ENCODE measurements at regions not wholly inside any gene's neighbourhood (a gene's known extent, or its start where the extent isn't known, plus 50 kb on each side); places are given as distances from the start of the nearest gene placed in this dataset.
A peak's percentile ranks its signal among the peaks of the same experiment; 100 is the strongest.

DNA sequence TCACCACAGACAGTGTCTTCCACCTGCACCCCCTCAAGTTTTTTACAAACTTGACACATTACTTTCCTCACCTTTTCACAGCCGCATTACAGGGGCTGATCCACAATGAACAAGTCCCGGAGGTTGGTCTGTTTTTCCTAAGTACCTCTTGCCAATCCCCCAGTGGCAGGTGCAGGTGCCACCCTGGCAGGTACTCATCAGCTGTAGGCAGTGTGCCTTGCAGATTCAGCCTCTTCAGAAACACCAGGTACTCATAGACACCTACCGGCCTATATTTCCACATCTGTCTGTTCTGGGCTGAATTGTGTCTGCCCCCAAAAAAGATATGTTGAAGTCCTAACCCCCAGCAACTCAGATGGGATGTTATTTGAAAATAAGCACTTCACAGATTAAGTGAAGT lies 81.4 kb upstream of the CNIH3 start:
- no peak for DNase-seq (ENCODE audit: low read depth)
- H3K4me3 ChIP-seq (ENCODE audit: low read depth, low read length): no peak overlapping the region
- TF ChIP-seq CTCF (IDR thresholded peaks at IDR 0.05; ENCODE audit: insufficient read depth, low read depth, low read length): no peak

- no peak for DNase-seq (ENCODE audit: low read depth)
- H3K4me3 ChIP-seq (ENCODE audit: low read depth, low read length): no peak overlapping the region
- no peak for TF ChIP-seq CTCF (IDR thresholded peaks at IDR 0.05; ENCODE audit: insufficient read depth, low read depth, low read length)
These were observed 80.5 kb upstream of the CNIH3 start for GRCh38 chr1:224535641-224536040.

GRCh38 chr1:224539971-224540370 lies 76.1 kb upstream of the CNIH3 start:
- DNase-seq (ENCODE audit: low read depth): peak; percentile 22
- TF ChIP-seq CTCF (IDR thresholded peaks at IDR 0.05; ENCODE audit: insufficient read depth, low read depth, low read length): no peak
- H3K4me3 ChIP-seq (ENCODE audit: low read depth, low read length): no peak overlapping the region

DNA sequence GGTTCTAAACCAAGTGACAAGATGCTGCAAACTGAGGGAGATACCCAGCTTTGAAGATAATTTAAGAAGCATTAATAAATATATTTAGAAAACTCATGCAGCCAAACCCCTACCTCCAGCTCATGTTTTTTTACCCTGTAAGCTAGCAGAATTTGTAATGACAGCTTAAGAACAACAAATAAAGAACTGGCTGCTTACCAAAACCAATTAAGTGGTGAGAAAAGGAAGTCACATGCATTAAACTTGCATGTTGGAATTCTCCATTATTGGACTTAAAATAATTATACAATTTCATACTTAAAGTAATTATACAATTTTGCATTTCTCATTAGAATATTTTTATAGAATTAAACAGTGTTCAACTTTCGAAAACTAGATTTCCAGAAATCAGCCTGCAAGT lies 75.6 kb upstream of the CNIH3 start:
- no peak for TF ChIP-seq CTCF (IDR thresholded peaks at IDR 0.05; ENCODE audit: insufficient read depth, low read depth, low read length)
- H3K4me3 ChIP-seq (ENCODE audit: low read depth, low read length): no peak overlapping the region
- DNase-seq (ENCODE audit: low read depth): peak; percentile 56

GRCh38 chr1:224541072-224541790 lies 74.9 kb upstream of the CNIH3 start:
- no peak for DNase-seq (ENCODE audit: low read depth)
- no peak for TF ChIP-seq CTCF (IDR thresholded peaks at IDR 0.05; ENCODE audit: insufficient read depth, low read depth, low read length)
- H3K4me3 ChIP-seq (ENCODE audit: low read depth, low read length): no peak overlapping the region

DNA sequence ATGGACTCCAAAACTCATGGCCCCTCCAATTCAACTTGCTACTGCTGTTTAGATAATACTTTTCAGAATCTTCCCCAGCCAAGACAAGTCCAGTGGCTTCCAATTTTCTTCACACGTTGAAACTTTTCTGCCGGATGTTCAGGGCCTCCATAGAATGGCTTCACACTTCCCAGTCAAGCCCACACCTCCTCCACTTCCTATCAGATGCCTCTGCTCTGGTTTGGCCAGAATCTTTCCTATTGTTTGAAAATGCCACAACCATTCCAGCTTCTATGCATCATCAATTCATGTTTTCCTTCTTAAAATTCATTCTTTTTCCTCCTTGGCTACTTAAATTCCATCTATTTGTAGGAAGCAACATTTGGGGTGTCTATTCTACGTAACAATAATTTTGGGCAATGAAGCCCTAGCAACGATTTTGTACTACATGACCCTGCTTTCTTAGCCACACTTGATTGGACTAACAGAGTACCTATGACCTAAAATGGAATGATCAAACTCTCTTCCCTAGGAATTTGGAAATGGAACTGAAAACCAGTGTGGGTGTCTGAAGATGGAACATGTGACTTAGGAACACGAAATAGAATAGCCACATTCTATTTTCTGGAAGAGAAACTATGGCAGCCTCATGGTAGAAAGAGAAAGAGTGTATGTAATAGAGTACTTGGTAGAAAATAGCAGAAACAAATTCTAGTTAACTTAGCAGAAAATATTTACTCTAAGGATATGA lies 74.1 kb upstream of the CNIH3 start:
- no peak for DNase-seq (ENCODE audit: low read depth)
- H3K4me3 ChIP-seq (ENCODE audit: low read depth, low read length): no peak overlapping the region
- TF ChIP-seq CTCF (IDR thresholded peaks at IDR 0.05; ENCODE audit: insufficient read depth, low read depth, low read length): no peak
